Neutrophil (primary cell): ENCODE measurements at regions not wholly inside any gene's neighbourhood (a gene's known extent, or its start where the extent isn't known, plus 50 kb on each side); places are given as distances from the start of the nearest gene placed in this dataset.
"Not testable (repeated sequence)": the region's sequence is repeated elsewhere in the genome, so short reads cannot be mapped to it uniquely, and the experiment has no call there.

Experiments used
- H3K27ac ChIP-seq: fragments of 200-600 bp; sonication (generic); 2 replicates; pipeline ENCODE4 v1.5.1; 2016; ENCODE audit warnings: mild to moderate bottlenecking, moderate library complexity
- H3K27me3 ChIP-seq: fragments of 200-600 bp; sonication (generic); 2 replicates; pipeline ENCODE4 v1.6.0; 2016; ENCODE audit warnings: mild to moderate bottlenecking
- H3K36me3 ChIP-seq: fragments of 200-600 bp; sonication (generic); 2 replicates; pipeline ENCODE4 v1.5.1; 2017
- H3K4me1 ChIP-seq, 2 experiments: fragments of 200-600 bp in 1 of 2; sonication (generic) in 1 of 2; 1 replicate in 1 of 2; 2 replicates in 1 of 2; pipeline versions ENCODE4 v1.5.1 to v1.6.1; 2013 to 2016; ENCODE audit warnings: low read depth in 1 of 2, low read length in 1 of 2, mild to moderate bottlenecking in 1 of 2, moderate library complexity in 1 of 2; ENCODE audit not compliant: control insufficient read depth in 1 of 2, insufficient read depth in 1 of 2
- H3K4me3 ChIP-seq, 2 experiments: fragments of 200-600 bp in 1 of 2; sonication (generic) in 1 of 2; 1 replicate in 1 of 2; 2 replicates in 1 of 2; pipeline ENCODE4 v1.5.1; 2013 to 2016; ENCODE audit warnings: low read depth in 1 of 2, low read length in 1 of 2, mild to moderate bottlenecking in 1 of 2, moderate library complexity in 1 of 2
- H3K9me3 ChIP-seq: fragments of 200-600 bp; sonication (generic); 2 replicates; pipeline ENCODE4 v1.5.1; 2016

DNA sequence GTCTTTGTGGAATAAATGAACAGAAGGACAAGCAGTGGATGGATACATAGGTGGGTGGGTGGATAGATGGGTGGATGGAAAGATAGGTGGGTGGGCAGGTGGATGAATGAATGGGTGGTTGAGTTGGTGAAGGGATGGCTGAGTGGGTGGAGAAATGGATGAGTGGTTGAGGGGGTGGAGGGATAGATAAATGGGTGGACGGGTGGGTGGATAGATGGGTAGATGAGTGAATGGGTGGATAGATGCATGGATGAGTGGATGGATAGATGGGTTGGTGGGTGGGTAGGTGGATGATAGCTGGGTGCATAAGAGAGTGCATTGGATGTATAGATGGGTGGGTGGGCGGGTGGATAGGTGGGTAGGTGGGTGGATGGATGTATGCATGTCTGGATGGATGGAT is 63.5 kb downstream of the UNC93B1 start:
- H3K27ac ChIP-seq, H3K4me3 ChIP-seq, H3K9me3 ChIP-seq, H3K36me3 ChIP-seq, H3K4me1 ChIP-seq: not testable (repeated sequence)
- H3K27me3 ChIP-seq, result peaks cover 20% of the 10 kb centered on the region

DNA sequence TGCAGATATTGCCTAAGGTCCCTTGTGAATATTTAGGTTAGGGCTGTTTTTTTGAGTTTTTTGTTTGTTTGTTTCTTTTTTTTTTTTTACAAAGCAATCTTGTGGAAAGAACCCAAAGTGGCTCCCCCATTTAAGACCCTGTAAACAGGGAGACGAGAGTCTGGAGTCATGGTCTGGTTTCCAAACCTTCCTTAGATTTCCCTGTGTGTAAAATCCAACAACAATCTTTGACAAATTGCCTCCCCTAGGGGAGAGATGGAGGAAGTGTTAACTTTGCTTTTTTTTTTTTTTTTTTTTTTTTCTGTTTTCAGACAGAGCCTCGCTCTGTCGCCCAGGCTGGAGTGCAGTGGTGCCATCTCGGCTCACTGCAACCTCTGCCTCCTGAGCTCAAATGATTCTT is 64.9 kb downstream of the UNC93B1 start:
- not testable (repeated sequence) for H3K36me3 ChIP-seq, H3K4me1 ChIP-seq, H3K4me3 ChIP-seq, H3K9me3 ChIP-seq, H3K27ac ChIP-seq
- peaks cover 23% of the 10 kb centered on the region for H3K27me3 ChIP-seq

DNA sequence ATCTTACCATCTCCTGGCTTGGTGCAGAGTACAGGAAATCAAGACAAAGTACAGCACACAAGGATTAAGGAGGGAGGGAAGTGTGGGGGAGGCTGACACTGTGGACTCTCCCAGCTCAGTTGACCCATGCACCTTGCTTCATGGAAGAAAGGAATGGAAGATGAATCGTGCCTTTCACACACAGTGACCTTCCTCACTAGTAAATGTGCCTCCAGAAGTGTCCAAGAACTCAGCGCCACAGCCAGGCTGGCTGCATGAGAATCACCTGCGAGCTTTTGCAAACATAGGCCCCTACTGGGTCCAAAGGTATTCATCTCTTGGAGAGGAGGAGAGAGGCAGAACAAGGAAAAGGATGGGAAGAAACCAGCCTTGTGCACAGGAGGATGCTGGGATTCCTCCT is 65.5 kb downstream of the UNC93B1 start:
- not testable (repeated sequence) for H3K4me3 ChIP-seq, H3K36me3 ChIP-seq, H3K27ac ChIP-seq, H3K9me3 ChIP-seq, H3K4me1 ChIP-seq
- H3K27me3 ChIP-seq, result peaks cover 23% of the 10 kb centered on the region

DNA sequence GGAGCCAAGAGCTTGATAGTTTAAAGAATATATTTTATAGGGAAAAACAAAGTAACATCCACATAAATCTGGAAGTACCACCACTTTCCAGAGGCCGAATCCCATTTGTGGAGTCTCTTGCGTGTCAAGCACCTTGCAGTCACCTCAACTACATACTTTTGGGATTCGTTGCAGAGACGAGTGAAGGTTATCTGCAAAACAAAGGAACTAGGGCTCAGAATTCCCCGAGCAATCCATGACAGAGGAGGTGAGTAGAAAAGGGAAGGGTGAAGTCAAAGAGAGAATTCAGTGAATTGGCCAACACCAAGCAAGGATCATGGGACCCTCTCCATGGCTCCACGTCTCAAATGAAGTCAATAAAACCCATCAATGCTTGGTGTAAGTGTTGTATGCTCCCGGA is 80.3 kb downstream of the UNC93B1 start:
- H3K4me1 ChIP-seq, H3K9me3 ChIP-seq, H3K36me3 ChIP-seq, H3K4me3 ChIP-seq, H3K27ac ChIP-seq: not testable (repeated sequence)
- H3K27me3 ChIP-seq, result peaks cover 16% of the 10 kb centered on the region

DNA sequence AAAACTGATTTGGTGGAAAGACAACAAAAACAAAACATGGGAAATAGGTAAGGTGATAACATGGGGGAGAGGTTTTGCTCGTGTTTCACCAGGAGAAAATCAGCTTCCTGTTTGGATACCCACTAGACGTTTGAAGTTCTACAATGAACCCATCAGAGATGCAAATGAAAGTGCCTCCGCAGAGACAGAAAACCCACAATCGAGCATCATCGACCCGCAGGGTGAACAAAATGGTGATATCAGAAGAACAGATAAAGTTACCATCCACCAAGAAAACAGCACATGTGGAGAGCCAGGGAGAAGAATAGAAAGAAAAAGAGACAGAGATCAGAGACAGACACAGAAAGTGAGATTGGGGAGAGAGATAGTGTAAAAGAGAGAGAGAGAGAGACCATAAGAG is 83.4 kb downstream of the UNC93B1 start:
- not testable (repeated sequence) for H3K27ac ChIP-seq, H3K9me3 ChIP-seq, H3K4me3 ChIP-seq, H3K4me1 ChIP-seq, H3K36me3 ChIP-seq, H3K27me3 ChIP-seq

DNA sequence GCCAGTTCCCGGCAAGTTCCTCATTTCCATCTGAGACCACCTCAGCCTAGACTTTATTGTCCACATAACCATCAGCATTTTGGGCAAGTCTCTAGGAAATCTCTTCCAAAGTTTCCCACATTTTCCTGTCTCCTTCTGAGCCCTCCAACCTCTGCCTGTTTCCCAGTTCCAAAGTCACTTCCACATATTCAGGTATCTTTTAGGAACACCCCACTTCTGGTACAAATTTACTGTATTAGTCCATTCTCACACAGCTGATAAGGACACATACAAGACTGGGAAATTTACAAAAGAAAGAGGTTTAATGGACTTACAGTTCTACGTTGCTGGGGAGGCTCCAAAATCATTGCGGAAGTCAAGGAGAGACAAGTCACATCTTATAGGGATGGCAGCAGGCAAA is 91.7 kb downstream of the UNC93B1 start:
- not testable (repeated sequence) for H3K36me3 ChIP-seq, H3K4me3 ChIP-seq, H3K27ac ChIP-seq, H3K4me1 ChIP-seq, H3K9me3 ChIP-seq, H3K27me3 ChIP-seq

DNA sequence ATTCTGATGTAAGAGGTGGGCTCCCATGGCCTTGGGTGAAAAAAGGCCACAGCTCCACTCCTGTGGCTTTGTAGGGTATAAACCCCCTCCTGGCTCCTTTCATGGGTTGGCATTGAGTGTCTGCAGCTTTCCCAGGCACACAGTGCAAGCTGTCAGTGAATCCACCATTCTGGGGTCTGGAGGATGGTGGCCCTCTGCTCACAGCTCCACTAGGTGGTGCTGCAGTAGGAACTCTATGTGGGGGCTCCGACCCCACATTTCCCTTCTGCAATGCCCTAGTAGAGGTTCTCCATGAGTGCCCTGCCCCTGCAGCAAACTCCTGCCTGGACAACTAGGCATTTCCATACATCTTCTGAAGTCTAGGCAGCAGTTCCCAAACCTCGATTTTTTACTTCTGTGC is 92.7 kb downstream of the UNC93B1 start:
- H3K36me3 ChIP-seq, H3K4me3 ChIP-seq, H3K27ac ChIP-seq, H3K4me1 ChIP-seq, H3K9me3 ChIP-seq, H3K27me3 ChIP-seq: not testable (repeated sequence)

DNA sequence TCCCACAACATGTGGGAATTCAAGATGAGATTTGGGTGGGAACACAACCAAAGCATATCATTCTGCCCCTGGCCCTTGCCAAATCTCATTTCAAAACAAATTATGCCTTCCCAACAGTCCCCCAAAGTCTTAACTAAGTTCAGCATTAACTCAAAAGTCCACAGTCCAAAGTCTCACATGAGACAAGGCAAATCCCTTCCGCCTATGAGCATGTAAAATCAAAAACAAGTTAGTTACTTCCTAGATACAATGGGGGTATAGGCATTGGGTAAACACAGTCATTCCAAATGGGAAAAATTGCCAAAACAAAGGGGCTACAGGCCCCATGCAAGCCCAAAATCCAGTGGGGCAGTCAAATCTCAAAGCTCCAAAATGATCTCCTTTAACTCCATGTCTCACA is 93.1 kb downstream of the UNC93B1 start:
- H3K4me3 ChIP-seq, H3K27ac ChIP-seq, H3K36me3 ChIP-seq, H3K4me1 ChIP-seq, H3K9me3 ChIP-seq, H3K27me3 ChIP-seq: not testable (repeated sequence)

DNA sequence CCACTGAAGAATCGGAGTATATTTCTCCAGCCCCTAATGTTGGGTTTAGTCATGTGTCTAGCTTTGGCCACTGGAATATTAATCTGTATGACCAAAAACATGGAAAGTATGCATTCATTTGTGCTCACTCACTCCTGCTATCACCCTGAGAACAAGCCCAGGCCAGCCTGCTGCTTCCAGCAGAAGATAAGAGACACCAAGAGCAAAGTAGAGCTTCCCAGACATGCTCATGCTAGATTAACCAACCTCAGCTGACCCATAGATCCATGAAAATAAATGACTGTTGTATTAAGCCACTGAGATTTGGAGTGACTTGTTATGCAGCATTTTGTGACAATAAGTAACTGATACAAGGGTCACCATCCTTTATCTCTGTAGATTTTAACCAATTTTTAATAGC is 96.9 kb downstream of the UNC93B1 start:
- not testable (repeated sequence) for H3K9me3 ChIP-seq, H3K4me3 ChIP-seq, H3K4me1 ChIP-seq, H3K27me3 ChIP-seq, H3K36me3 ChIP-seq, H3K27ac ChIP-seq

DNA sequence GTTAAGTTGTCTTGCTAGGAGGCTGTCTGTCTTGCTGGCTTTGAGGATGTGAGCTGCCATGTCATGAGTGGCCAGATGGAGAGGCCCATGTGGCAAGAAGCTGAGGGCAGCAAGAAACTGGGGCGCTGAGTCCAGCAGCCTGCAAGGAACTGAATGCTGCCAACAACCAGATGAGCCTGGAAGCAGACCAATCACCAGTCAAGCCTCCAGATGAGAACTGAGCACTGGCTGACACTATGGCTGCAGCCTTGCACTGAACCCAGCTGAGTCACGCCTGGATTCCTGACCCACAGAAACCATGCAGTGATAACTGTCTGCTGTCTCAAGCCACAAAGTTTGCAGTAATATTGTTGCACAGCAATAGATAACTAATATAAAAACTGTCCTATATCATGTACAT is 104.4 kb downstream of the UNC93B1 start:
- not testable (repeated sequence) for H3K27me3 ChIP-seq, H3K27ac ChIP-seq

DNA sequence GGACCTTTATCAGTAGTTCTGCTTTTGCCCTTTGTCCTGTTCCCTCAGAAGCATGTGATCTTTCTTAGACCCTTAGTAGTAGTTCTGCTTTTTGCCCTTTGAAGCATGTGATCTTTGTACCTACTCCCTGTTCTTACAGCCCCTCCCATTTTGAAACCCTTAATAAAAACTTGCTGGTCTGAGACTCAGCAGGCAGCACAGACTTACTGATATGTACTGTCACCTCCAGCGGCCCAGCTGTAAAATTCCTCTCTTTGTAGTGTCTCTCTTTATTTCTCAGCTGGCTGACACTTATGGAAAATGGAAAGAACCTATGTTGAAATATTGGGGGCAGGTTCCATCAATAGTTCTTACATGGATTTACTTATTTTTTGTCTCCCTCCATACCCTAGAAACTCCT is 110.4 kb downstream of the UNC93B1 start:
- H3K36me3 ChIP-seq, H3K27me3 ChIP-seq, H3K4me1 ChIP-seq, H3K4me3 ChIP-seq, H3K9me3 ChIP-seq, H3K27ac ChIP-seq: not testable (repeated sequence)

More for the DNA sequence above, 104.4 kb downstream of the UNC93B1 start:
- not testable (repeated sequence) for H3K9me3 ChIP-seq, H3K36me3 ChIP-seq, H3K4me1 ChIP-seq, H3K4me3 ChIP-seq

DNA sequence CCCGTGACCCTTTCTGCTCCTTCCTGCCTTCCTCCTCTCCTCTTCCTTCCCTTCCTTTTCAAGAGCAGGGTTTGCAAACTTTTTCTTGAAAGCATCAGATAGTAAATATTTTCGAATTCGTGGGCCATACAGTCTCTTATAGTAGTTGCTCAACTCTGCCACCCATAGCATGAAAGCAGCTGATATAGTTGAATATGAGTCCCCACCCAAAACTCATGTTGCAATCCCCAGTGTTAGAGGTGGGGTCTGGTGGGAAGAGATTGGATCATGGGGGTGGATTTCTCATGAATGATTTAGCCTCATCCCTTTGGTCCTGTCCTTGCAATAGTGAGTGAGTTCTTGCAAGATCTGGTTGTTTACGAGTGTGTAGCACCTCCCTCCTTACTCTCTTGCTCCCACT is 114.3 kb downstream of the UNC93B1 start:
- not testable (repeated sequence) for H3K4me1 ChIP-seq, H3K9me3 ChIP-seq
- peaks cover 16% of the 10 kb centered on the region for H3K27me3 ChIP-seq

DNA sequence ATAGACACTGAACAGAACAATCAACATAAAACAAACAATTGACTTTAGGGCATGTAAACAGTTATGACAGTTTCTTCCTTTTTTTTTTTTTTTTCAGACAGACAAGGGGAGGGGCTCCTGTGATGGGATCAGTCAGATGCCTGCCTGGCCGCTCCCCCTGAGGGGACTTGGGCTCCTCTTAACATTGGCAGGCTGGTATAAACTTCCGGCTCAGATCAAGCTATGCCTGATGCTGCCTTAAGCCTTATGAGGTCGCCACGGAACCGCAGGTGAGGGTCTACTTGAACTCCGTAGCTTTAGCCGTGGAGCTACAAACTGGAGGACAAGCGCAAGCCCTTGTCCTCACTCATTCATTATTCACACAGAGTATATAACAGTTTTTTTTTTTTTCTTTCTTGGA is 115.8 kb downstream of the UNC93B1 start:
- H3K4me1 ChIP-seq, H3K36me3 ChIP-seq, H3K4me3 ChIP-seq, H3K9me3 ChIP-seq, H3K27ac ChIP-seq: not testable (repeated sequence)
- H3K27me3 ChIP-seq, result peaks cover 16% of the 10 kb centered on the region

More for the DNA sequence above, 114.3 kb downstream of the UNC93B1 start:
- H3K27ac ChIP-seq, H3K36me3 ChIP-seq, H3K4me3 ChIP-seq: not testable (repeated sequence)

DNA sequence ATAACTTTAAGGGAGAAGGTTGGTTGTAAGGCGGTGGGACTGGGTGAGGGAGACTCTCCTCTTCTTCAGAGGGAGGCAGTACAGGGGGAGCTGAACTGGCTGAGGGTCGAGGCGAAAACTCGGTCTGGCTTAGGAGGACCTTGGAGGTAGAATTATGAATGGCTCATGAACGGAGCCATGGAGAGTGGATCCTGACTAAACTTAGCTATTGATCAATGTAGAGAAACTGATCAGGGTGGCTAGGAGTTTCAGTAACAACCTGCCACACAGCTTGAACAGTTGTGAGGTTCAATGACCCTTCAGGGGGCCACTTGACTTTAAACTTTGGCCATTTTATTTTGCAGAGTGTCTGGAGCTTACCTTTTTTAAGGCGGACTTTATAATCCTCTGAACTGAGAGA is 117.2 kb downstream of the UNC93B1 start:
- not testable (repeated sequence) for H3K4me3 ChIP-seq, H3K36me3 ChIP-seq, H3K27ac ChIP-seq, H3K4me1 ChIP-seq, H3K9me3 ChIP-seq
- peaks cover 16% of the 10 kb centered on the region for H3K27me3 ChIP-seq

DNA sequence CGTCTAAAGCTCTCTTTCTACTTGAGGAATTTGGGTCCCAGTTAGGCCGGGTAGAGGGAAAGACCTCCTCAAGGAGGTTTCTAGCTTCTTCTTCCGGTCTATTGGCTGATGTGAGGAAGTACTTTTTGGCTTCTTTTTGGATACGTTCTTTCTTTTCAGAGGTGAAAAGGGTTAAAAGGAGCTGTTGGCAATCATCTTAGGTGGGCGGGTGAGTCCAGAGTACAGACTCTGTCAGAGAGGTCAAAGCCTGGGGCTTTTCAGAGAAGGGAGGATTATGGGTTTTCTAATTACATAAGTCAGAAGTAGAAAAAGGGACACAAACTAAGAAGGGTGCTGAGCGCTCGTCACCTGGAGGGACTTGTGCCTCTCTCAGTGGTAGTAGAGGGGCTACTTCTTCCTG is 117.7 kb downstream of the UNC93B1 start:
- not testable (repeated sequence) for H3K4me1 ChIP-seq, H3K4me3 ChIP-seq, H3K9me3 ChIP-seq, H3K27ac ChIP-seq, H3K36me3 ChIP-seq
- peaks cover 16% of the 10 kb centered on the region for H3K27me3 ChIP-seq
